ENCODE measurements at regions not wholly inside any gene's neighbourhood (a gene's known extent, or its start where the extent isn't known, plus 50 kb on each side); places are given as distances from the start of the nearest gene placed in this dataset.

DNA sequence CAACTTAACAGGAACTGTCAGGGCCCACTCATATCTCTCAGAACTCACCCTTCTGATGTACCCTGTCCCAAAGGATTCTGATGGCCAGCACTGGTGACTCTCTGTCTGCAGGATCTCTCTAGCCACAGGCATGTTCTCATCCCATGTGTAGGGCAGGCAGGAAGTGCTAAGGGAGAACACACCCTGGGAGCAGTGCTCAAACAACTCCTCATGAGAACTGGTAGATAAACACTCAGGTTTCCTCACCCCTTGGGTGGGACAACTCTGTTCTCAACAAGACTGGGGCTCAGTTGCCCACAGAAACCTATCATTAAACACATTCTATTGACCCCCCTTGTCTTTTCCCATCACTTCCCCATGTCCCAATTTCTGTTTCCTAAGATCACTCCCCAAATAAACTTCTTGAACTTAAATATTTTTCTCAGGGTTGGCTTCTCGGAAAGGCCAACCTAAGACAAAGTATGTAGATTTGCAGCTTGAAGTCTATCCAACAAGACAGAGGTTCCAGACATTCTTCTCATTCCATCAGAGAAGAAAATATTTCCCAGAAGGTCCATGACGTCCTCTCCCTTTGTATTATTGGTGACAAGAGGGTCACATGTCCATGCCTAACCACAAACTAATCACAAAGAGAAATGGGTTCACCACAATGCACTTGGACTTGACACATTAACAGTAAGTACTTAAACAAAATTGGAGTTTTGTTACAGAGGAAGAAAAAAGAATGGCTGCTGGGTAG is 276.6 kb upstream of the GADL1 start:
- no peak overlapping the region for H3K4me3 ChIP-seq (ENCODE audit: low read depth in 1 of 5, low read length in 5 of 5)
- no peaks in the 10 kb centered on the region for H3K9me3 ChIP-seq (ENCODE audit: control insufficient read depth in 5 of 5, low read length in 5 of 5)
- no peaks in the 10 kb centered on the region for H3K36me3 ChIP-seq (ENCODE audit: control insufficient read depth in 5 of 5, insufficient read depth in 5 of 5, low read length in 5 of 5)
- H3K9ac ChIP-seq (ENCODE audit: low read length in 5 of 5), result no peak overlapping the region
- H3K27ac ChIP-seq (ENCODE audit: low read depth, low read length), result no peak overlapping the region
- H3K27me3 ChIP-seq (ENCODE audit: control insufficient read depth in 5 of 5, insufficient read depth in 4 of 5, low read length in 5 of 5), result no peaks in the 10 kb centered on the region
- peaks cover 0 to 7% (median 3%) of the 10 kb centered on the region in 5 donors for H3K4me1 ChIP-seq (ENCODE audit: control insufficient read depth in 5 of 5, insufficient read depth in 5 of 5, low read length in 5 of 5)

DNA sequence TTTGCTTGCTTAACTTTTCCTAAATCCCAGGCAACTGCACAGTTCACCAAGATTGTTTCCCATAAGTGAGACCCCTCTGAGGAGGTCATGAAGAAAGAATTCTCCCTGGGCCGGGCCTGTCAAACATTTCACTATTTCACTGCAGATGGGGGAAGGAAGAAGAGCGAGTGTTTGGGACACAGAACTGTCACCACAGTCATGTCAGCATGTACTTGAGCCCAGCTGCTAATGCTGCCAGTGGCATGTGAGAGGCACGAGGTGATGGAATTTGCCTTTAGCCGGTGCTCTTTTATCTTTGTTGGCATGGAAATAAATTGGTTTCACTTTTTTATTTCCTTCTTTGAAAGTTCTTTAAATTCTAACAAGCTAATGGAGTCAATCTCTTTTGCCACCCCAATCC is 277.9 kb upstream of the GADL1 start:
- Histone ChIP-seq H3K36me3 (ENCODE audit: control insufficient read depth in 5 of 5, insufficient read depth in 5 of 5, low read length in 5 of 5) (no peaks in the 10 kb centered on the region), H3K9me3 (ENCODE audit: control insufficient read depth in 5 of 5, low read length in 5 of 5) (no peaks in the 10 kb centered on the region), H3K9ac (ENCODE audit: low read length in 5 of 5) (no peak overlapping the region), H3K4me3 (ENCODE audit: low read depth in 1 of 5, low read length in 5 of 5) (no peak overlapping the region), H3K27me3 (ENCODE audit: control insufficient read depth in 5 of 5, insufficient read depth in 4 of 5, low read length in 5 of 5) (no peaks in the 10 kb centered on the region), H3K27ac (ENCODE audit: low read depth, low read length) (no peak overlapping the region), H3K4me1 (ENCODE audit: control insufficient read depth in 5 of 5, insufficient read depth in 5 of 5, low read length in 5 of 5) (peaks cover 0 to 7% (median 3%) of the 10 kb centered on the region in 5 donors)

DNA sequence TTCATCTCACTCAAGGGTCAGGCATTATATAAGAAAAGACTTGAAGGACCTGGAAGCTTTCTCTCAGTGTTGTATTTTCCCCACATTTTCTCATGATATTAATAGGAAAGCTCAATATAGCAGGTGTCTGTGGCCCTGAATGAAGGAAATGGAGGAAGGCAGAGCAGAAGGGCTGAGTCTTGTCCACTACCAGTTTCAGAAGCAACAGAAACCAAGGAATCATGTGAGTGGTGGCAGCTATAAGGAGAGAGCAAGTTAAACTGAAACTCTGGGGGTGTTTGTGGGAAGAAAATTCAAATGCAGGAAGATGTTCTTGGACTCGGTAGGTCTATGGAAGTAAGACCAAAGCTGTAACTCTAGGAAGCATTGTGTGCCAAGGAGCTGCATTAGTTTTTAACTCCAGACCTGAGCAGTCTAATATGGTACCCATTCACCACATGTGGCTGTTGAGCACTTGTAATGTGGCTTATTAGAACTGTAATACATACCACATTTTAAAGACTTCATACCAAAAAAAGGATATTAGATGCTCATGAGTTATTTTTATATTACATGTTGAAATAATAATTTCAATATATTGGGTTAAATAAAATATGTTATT is 278.8 kb upstream of the GADL1 start:
- no peaks in the 10 kb centered on the region for H3K36me3 ChIP-seq (ENCODE audit: control insufficient read depth in 5 of 5, insufficient read depth in 5 of 5, low read length in 5 of 5)
- H3K9ac ChIP-seq (ENCODE audit: low read length in 5 of 5), result no peak overlapping the region
- no peaks in the 10 kb centered on the region for H3K27me3 ChIP-seq (ENCODE audit: control insufficient read depth in 5 of 5, insufficient read depth in 4 of 5, low read length in 5 of 5)

DNA sequence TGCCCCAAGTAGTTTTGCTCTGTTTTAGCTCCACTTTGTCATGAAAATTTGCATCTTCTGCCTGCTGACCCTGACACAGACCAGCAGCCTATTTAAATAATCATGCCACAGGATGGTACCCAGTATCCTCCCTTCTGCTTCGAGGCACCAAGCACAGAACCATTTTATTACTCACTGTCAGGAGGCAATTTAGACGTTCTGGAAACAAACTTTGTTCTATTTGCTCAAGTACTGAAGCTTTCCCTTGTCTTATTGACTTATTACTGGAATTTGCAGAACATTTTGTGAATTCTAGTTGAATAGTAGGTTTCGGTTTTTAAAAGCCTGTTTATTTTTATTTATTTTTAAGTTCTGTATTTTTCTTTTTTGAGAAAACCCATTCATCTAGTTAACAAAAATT is 279.6 kb upstream of the GADL1 start:
- H3K4me1 ChIP-seq (ENCODE audit: control insufficient read depth in 5 of 5, insufficient read depth in 5 of 5, low read length in 5 of 5), result peaks cover 0 to 7% (median 3%) of the 10 kb centered on the region in 5 donors
- no peaks in the 10 kb centered on the region for H3K9me3 ChIP-seq (ENCODE audit: control insufficient read depth in 5 of 5, low read length in 5 of 5)
- H3K4me3 ChIP-seq (ENCODE audit: low read depth in 1 of 5, low read length in 5 of 5), result no peak overlapping the region
- H3K27me3 ChIP-seq (ENCODE audit: control insufficient read depth in 5 of 5, insufficient read depth in 4 of 5, low read length in 5 of 5), result no peaks in the 10 kb centered on the region
- H3K36me3 ChIP-seq (ENCODE audit: control insufficient read depth in 5 of 5, insufficient read depth in 5 of 5, low read length in 5 of 5), result no peaks in the 10 kb centered on the region
- H3K9ac ChIP-seq (ENCODE audit: low read length in 5 of 5), result no peak overlapping the region
- no peak overlapping the region for H3K27ac ChIP-seq (ENCODE audit: low read depth, low read length)

More for the DNA sequence above, 278.8 kb upstream of the GADL1 start:
- Histone ChIP-seq H3K27ac (ENCODE audit: low read depth, low read length) (no peak overlapping the region), H3K9me3 (ENCODE audit: control insufficient read depth in 5 of 5, low read length in 5 of 5) (no peaks in the 10 kb centered on the region), H3K4me3 (ENCODE audit: low read depth in 1 of 5, low read length in 5 of 5) (no peak overlapping the region), H3K4me1 (ENCODE audit: control insufficient read depth in 5 of 5, insufficient read depth in 5 of 5, low read length in 5 of 5) (peaks cover 0 to 7% (median 3%) of the 10 kb centered on the region in 5 donors)

DNA sequence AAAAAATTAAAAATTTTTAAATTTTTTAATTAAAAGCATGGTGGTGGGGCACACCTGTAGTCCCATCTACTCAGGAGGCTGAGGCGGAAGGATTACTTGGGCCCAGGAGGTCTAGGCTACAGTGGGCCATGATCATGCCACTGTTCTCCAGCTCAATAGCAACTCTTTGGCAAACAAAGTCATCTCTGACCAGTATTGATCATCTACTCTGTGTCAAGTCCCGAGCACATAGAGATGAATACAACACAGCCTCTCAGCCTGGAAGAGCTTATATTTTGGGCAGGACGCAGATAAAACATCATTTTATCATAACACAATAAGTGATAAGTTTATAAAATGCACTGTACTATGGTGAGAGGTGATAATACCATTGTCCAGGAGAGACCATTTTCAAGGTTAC is 281.6 kb upstream of the GADL1 start:
- H3K27me3 ChIP-seq (ENCODE audit: control insufficient read depth in 5 of 5, insufficient read depth in 4 of 5, low read length in 5 of 5), result no peaks in the 10 kb centered on the region
- no peak overlapping the region for H3K4me3 ChIP-seq (ENCODE audit: low read depth in 1 of 5, low read length in 5 of 5)
- H3K9ac ChIP-seq (ENCODE audit: low read length in 5 of 5), result no peak overlapping the region
- no peak overlapping the region for H3K27ac ChIP-seq (ENCODE audit: low read depth, low read length)
- H3K36me3 ChIP-seq (ENCODE audit: control insufficient read depth in 5 of 5, insufficient read depth in 5 of 5, low read length in 5 of 5), result no peaks in the 10 kb centered on the region
- H3K9me3 ChIP-seq (ENCODE audit: control insufficient read depth in 5 of 5, low read length in 5 of 5), result no peaks in the 10 kb centered on the region
- H3K4me1 ChIP-seq (ENCODE audit: control insufficient read depth in 5 of 5, insufficient read depth in 5 of 5, low read length in 5 of 5), result peaks cover 0 to 4% (median 0%) of the 10 kb centered on the region in 5 donors

DNA sequence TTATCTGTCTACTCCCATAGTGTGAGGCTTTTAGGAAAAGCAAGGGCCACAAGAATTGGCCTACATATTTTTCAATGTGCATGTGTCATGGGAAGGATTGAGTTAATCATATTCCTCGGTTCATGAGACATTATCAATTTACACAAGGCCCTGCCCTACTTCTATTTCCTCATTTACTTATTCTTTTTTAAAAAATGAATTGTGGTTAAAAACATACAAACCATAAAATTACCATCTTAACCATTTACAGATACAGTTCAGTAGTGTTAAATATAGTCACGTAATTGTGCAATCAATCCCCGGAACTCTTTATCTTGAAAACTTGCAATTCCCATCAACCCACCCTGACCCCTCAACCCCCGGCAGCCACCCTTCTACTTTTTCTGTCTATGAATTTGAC is 284.0 kb upstream of the GADL1 start:
- no peaks in the 10 kb centered on the region for H3K9me3 ChIP-seq (ENCODE audit: control insufficient read depth in 5 of 5, low read length in 5 of 5)
- no peaks in the 10 kb centered on the region for H3K4me1 ChIP-seq (ENCODE audit: control insufficient read depth in 5 of 5, insufficient read depth in 5 of 5, low read length in 5 of 5)
- no peaks in the 10 kb centered on the region for H3K36me3 ChIP-seq (ENCODE audit: control insufficient read depth in 5 of 5, insufficient read depth in 5 of 5, low read length in 5 of 5)
- no peak overlapping the region for H3K9ac ChIP-seq (ENCODE audit: low read length in 5 of 5)
- no peaks in the 10 kb centered on the region for H3K27me3 ChIP-seq (ENCODE audit: control insufficient read depth in 5 of 5, insufficient read depth in 4 of 5, low read length in 5 of 5)
- H3K4me3 ChIP-seq (ENCODE audit: low read depth in 1 of 5, low read length in 5 of 5), result no peak overlapping the region
- H3K27ac ChIP-seq (ENCODE audit: low read depth, low read length), result no peak overlapping the region

DNA sequence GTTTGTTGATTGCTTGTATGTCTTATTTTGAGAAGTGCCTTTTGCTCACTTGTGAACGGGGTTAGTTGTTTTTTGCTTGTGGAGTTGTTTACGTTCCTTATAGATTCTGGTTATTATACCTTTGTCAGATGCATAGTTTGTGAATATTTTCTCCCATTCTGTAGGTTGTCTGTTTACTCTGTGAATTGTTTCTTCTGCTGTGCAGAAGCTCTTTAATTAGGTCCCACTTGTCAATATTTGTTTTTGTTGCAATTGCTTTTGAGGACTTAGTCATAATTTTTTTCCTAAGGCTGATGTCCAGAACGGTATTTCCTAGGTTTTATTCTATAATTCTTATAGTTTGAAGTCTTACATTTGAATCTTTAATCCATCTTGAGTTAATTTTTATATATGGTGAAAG is 285.3 kb upstream of the GADL1 start:
- no peaks in the 10 kb centered on the region for H3K27me3 ChIP-seq (ENCODE audit: control insufficient read depth in 5 of 5, insufficient read depth in 4 of 5, low read length in 5 of 5)
- H3K4me3 ChIP-seq (ENCODE audit: low read depth in 1 of 5, low read length in 5 of 5), result no peak overlapping the region
- H3K4me1 ChIP-seq (ENCODE audit: control insufficient read depth in 5 of 5, insufficient read depth in 5 of 5, low read length in 5 of 5), result no peaks in the 10 kb centered on the region
- H3K9ac ChIP-seq (ENCODE audit: low read length in 5 of 5), result no peak overlapping the region
- H3K9me3 ChIP-seq (ENCODE audit: control insufficient read depth in 5 of 5, low read length in 5 of 5), result no peaks in the 10 kb centered on the region
- H3K36me3 ChIP-seq (ENCODE audit: control insufficient read depth in 5 of 5, insufficient read depth in 5 of 5, low read length in 5 of 5), result no peaks in the 10 kb centered on the region
- no peak overlapping the region for H3K27ac ChIP-seq (ENCODE audit: low read depth, low read length)

DNA sequence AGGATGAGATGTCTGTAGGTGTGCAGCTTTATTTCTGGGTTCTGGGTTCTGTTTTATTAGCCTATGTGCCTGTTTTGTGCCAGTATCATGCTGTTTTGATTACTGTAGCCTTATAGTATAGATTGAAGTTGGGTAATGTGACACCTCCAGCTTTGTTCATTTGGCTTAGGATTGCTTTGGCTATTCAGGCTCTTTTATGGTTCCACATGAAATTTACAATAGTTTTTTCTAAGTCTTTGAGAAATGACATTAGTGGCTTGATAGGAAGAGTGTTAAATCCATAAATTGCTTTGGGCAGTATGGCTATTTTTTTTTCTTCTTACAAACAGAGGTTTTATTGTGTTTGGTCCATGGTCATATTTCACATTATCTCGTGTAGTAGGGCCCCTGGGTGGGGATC is 285.8 kb upstream of the GADL1 start:
- H3K27me3 ChIP-seq (ENCODE audit: control insufficient read depth in 5 of 5, insufficient read depth in 4 of 5, low read length in 5 of 5), result no peaks in the 10 kb centered on the region
- no peak overlapping the region for H3K27ac ChIP-seq (ENCODE audit: low read depth, low read length)
- H3K4me1 ChIP-seq (ENCODE audit: control insufficient read depth in 5 of 5, insufficient read depth in 5 of 5, low read length in 5 of 5), result no peaks in the 10 kb centered on the region
- H3K9me3 ChIP-seq (ENCODE audit: control insufficient read depth in 5 of 5, low read length in 5 of 5), result no peaks in the 10 kb centered on the region
- no peaks in the 10 kb centered on the region for H3K36me3 ChIP-seq (ENCODE audit: control insufficient read depth in 5 of 5, insufficient read depth in 5 of 5, low read length in 5 of 5)
- no peak overlapping the region for H3K9ac ChIP-seq (ENCODE audit: low read length in 5 of 5)
- no peak overlapping the region for H3K4me3 ChIP-seq (ENCODE audit: low read depth in 1 of 5, low read length in 5 of 5)

DNA sequence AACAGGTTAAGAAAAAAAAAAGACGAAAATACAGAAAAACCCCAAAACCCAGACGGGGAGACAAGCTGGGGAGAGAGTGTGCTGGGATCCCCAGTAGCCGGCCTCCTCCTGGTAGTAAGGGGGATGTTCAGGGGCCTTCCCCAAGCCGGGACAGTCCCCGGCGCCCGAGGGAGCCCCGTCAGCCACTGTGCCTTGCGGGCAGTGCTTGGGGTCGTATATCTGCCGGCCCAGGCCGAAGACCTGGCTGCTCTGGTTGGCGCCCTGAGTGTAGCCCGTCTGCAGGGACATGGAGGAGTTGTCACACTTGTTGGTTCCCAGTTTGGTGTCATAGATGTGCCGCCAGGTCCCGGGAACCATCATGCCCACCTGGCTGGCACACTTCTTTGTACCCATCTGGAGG is 287.2 kb upstream of the GADL1 start:
- Histone ChIP-seq H3K27ac (ENCODE audit: low read depth, low read length) (no peak overlapping the region), H3K9me3 (ENCODE audit: control insufficient read depth in 5 of 5, low read length in 5 of 5) (no peaks in the 10 kb centered on the region), H3K36me3 (ENCODE audit: control insufficient read depth in 5 of 5, insufficient read depth in 5 of 5, low read length in 5 of 5) (no peaks in the 10 kb centered on the region), H3K4me3 (ENCODE audit: low read depth in 1 of 5, low read length in 5 of 5) (no peak overlapping the region), H3K27me3 (ENCODE audit: control insufficient read depth in 5 of 5, insufficient read depth in 4 of 5, low read length in 5 of 5) (no peaks in the 10 kb centered on the region), H3K9ac (ENCODE audit: low read length in 5 of 5) (no peak overlapping the region), H3K4me1 (ENCODE audit: control insufficient read depth in 5 of 5, insufficient read depth in 5 of 5, low read length in 5 of 5) (no peaks in the 10 kb centered on the region)

DNA sequence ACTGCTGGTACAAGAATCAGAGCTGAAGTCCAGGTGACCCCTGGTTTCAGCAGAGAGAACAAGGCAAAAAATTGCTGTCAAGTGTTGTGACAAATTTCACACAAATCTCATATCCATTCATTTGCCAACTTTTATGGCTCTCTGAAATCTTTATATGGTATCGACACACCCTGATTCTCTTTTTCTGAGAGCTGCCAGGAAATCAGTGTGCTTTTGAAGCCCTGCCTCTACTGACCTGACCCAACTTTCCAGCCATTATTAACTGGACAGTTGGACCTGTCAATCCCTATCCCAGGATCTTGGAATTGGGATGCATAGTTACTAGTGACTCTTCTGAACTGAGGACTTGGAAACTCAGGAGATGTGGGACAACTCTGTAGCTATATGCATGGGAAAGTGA is 288.2 kb upstream of the GADL1 start:
- H3K36me3 ChIP-seq (ENCODE audit: control insufficient read depth in 5 of 5, insufficient read depth in 5 of 5, low read length in 5 of 5), result no peaks in the 10 kb centered on the region
- H3K9me3 ChIP-seq (ENCODE audit: control insufficient read depth in 5 of 5, low read length in 5 of 5), result no peaks in the 10 kb centered on the region
- no peaks in the 10 kb centered on the region for H3K4me1 ChIP-seq (ENCODE audit: control insufficient read depth in 5 of 5, insufficient read depth in 5 of 5, low read length in 5 of 5)
- no peak overlapping the region for H3K9ac ChIP-seq (ENCODE audit: low read length in 5 of 5)
- no peak overlapping the region for H3K4me3 ChIP-seq (ENCODE audit: low read depth in 1 of 5, low read length in 5 of 5)
- no peaks in the 10 kb centered on the region for H3K27me3 ChIP-seq (ENCODE audit: control insufficient read depth in 5 of 5, insufficient read depth in 4 of 5, low read length in 5 of 5)
- H3K27ac ChIP-seq (ENCODE audit: low read depth, low read length), result no peak overlapping the region

Data from subcutaneous abdominal adipose tissue (tissue), 5 donors.